22Rv1 (cell line): ENCODE measurements at regions not wholly inside any gene's neighbourhood (a gene's known extent, or its start where the extent isn't known, plus 50 kb on each side); places are given as distances from the start of the nearest gene placed in this dataset.

Source experiments
- CTCF ChIP-seq: fragments of 450-650 bp; IDR thresholded peaks from 2 replicates; pipeline ENCODE4 v1.5.1; 2017; ENCODE audit warnings: mild to moderate bottlenecking
- ZFX ChIP-seq: fragments of 450-650 bp; IDR thresholded peaks from 2 replicates; pipeline ENCODE4 v1.6.1; 2017; ENCODE audit warnings: antibody characterized with exemption, borderline replicate concordance

- TF ChIP-seq CTCF (no peak), ZFX (no peak)
Observed at GRCh38 chr1:233487408-233487807, 126.5 kb upstream of the KCNK1 start.
